ENCODE measurements at regions not wholly inside any gene's neighbourhood (a gene's known extent, or its start where the extent isn't known, plus 50 kb on each side); places are given as distances from the start of the nearest gene placed in this dataset.

DNA sequence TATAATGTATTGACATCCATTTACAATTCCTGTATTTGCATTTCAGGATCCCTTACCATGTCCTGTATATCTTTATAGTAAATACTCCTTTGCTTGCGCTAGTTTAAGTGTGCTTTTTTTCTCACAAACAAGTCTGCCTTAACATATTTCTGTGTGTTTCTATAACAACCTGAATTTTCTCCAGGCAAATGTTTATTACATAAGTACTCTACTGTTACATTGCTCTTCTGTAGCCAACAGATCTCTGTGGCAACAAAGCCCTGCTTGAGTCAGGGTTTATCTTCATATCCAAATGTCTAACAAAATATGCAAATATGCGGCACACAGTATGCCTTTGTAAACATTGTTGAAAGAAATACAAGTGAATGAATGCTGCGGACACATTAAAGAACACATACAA is 625.5 kb downstream of the TLL1 start:
- DNase-seq (ENCODE audit: low read depth, low spot score): no peak
- TF ChIP-seq, protein P1, sequence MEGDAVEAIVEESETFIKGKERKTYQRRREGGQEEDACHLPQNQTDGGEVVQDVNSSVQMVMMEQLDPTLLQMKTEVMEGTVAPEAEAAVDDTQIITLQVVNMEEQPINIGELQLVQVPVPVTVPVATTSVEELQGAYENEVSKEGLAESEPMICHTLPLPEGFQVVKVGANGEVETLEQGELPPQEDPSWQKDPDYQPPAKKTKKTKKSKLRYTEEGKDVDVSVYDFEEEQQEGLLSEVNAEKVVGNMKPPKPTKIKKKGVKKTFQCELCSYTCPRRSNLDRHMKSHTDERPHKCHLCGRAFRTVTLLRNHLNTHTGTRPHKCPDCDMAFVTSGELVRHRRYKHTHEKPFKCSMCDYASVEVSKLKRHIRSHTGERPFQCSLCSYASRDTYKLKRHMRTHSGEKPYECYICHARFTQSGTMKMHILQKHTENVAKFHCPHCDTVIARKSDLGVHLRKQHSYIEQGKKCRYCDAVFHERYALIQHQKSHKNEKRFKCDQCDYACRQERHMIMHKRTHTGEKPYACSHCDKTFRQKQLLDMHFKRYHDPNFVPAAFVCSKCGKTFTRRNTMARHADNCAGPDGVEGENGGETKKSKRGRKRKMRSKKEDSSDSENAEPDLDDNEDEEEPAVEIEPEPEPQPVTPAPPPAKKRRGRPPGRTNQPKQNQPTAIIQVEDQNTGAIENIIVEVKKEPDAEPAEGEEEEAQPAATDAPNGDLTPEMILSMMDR (IDR thresholded peaks at IDR 0.05; ENCODE audit: low read depth, low read length): no peak
- H3K4me3 ChIP-seq (ENCODE audit: low read depth, low read length): no peak overlapping the region
- in situ Hi-C loops (cut with HindIII; ENCODE audit: low sequenced_read_pairs): no loop called here

DNA sequence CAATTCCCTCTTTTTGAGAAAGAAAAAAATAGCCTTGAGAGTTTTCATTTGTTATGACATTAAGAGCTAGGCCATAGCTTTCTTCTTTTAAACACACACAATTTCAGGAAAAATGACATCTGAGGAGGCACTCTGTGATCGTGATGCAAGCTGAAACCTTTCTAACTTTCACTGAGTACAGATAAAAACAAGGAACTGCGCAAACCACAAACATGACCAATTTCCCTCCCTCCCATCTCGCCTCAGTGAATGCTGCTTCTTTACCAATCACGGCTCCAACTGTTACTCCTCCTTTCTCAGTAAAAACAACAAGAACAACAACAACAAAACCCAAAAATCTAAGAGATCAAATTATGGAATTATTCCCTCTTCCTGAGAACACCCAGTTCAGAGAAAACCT is 626.8 kb downstream of the TLL1 start:
- H3K4me3 ChIP-seq (ENCODE audit: low read depth, low read length): no peak overlapping the region
- DNase-seq (ENCODE audit: low read depth, low spot score): no peak
- in situ Hi-C loops (cut with HindIII; ENCODE audit: low sequenced_read_pairs): no loop called here
- TF ChIP-seq, protein P1 (IDR thresholded peaks at IDR 0.05; ENCODE audit: low read depth, low read length): no peak

DNA sequence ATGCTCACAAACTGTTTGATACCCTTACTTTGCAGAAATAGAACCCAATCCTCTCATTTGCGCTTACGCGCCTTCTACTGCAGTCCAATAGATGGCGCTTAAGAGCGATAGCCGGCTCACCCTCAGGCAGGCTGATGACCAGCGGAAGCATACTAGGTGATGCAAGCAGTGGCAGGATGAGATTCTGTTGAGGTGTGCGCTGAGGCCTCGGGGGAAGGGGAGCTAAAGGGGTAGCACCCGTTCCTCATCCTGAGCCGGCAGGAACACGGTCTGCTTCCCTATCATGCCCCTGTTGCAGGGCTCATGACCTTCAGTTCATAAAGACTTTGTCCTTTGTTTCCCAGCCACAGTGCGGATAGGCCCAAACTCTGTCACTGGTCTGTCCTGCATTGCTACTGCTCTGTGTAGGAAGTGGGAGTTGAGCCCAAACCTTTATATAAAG is 628.9 kb downstream of the TLL1 start:
- no peak overlapping the region for H3K4me3 ChIP-seq (ENCODE audit: low read depth, low read length)
- TF ChIP-seq, protein P1 (IDR thresholded peaks at IDR 0.05; ENCODE audit: low read depth, low read length): peak; percentile 52
- in situ Hi-C loops (cut with HindIII; ENCODE audit: low sequenced_read_pairs): no loop called here
- DNase-seq (ENCODE audit: low read depth, low spot score): no peak

DNA sequence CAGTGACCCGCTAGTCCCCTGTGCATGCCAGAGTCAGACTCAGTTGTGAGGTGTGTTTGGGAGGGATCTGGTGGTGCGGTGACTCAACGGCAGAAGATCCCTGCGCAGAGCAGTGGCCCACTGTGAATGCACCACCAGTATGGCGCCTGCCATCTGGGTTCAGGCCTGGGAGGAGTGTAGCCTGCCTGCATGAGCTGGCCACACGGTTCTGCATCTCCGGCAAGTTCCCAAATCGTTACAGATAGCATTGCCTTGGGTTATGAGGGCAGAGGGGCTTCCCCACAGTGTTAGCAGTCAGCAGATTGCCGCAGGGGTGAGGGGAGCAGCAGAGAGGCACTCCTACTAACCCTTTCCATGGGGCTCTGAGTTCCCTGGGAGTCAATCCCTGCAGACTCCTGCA is 629.6 kb downstream of the TLL1 start:
- in situ Hi-C loops (cut with HindIII; ENCODE audit: low sequenced_read_pairs): no loop called here
- DNase-seq (ENCODE audit: low read depth, low spot score): no peak
- TF ChIP-seq, protein P1 (IDR thresholded peaks at IDR 0.05; ENCODE audit: low read depth, low read length): no peak
- no peak overlapping the region for H3K4me3 ChIP-seq (ENCODE audit: low read depth, low read length)

DNA sequence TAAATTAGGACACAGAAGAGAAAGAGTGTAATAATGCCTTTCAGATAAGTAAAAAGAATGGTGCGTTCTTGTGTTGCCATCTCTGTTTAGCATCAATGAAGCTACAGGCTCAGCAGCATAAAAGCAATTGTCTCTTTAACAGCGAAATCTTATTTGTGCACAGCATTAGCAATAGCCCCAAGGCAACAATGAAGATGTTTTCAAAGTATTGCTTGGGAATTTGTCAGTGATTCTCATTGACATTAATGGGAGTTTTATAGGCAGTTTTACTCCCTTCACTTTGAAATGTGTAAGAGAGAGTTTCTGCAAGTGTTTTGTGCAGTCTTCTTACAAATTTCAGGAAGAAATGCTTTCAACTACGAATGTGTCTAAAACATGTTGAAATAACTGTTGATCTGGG is 633.0 kb downstream of the TLL1 start:
- TF ChIP-seq, protein P1 (IDR thresholded peaks at IDR 0.05; ENCODE audit: low read depth, low read length): no peak
- DNase-seq (ENCODE audit: low read depth, low spot score): no peak
- no peak overlapping the region for H3K4me3 ChIP-seq (ENCODE audit: low read depth, low read length)
- in situ Hi-C loops (cut with HindIII; ENCODE audit: low sequenced_read_pairs): no loop called here

DNA sequence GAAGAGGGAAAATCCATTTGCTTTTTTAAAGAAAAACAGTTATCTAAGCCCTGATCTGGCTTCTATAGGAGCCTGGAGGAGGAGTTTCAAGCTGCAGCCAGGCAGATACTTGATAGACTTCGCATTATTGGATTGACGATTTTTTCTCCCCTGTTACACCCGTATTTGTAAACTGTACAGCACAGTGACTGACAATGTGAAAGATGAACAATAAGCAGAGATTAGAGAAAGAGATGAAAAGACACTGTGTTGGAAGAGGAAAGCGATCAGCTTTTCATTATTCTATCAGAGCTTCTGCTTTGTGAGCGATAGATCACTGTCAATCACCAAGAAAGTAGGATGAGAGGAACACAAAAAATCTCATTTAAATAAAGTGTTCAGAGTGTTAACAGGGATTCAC is 639.2 kb downstream of the TLL1 start:
- TF ChIP-seq, protein P1 (IDR thresholded peaks at IDR 0.05; ENCODE audit: low read depth, low read length): no peak
- no peak for DNase-seq (ENCODE audit: low read depth, low spot score)
- no peak overlapping the region for H3K4me3 ChIP-seq (ENCODE audit: low read depth, low read length)
- in situ Hi-C loops (cut with HindIII; ENCODE audit: low sequenced_read_pairs): no loop called here

DNA sequence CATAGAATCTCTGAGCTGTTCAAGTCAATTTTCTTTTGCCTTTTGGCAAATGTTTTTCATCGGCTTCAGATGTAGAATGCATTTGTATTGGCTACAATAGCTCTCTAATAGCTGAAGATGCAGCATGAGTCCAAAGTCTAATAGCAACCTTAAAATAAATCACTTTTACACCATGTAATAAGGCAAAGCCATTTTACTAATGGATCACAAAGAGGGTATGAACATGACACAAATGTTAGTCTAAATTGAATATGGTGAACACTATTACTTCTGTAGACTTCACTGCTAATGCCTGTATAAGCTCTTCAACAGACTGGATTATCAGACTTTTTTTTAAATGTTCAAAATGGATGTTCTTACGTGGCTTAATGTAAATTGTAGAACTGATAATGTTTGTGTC is 645.3 kb downstream of the TLL1 start:
- no peak overlapping the region for H3K4me3 ChIP-seq (ENCODE audit: low read depth, low read length)
- TF ChIP-seq, protein P1 (IDR thresholded peaks at IDR 0.05; ENCODE audit: low read depth, low read length): no peak
- no peak for DNase-seq (ENCODE audit: low read depth, low spot score)
- in situ Hi-C loops (cut with HindIII; ENCODE audit: low sequenced_read_pairs): no loop called here
